Mesenchymal stem cell (in vitro differentiated cells and primary cell): ENCODE measurements at regions not wholly inside any gene's neighbourhood (a gene's known extent, or its start where the extent isn't known, plus 50 kb on each side); places are given as distances from the start of the nearest gene placed in this dataset.

Experiments used
- DNase-seq: peaks from one replicate; pipeline ENCODE4 v3.0.0-alpha.2; 2013
- H2AFZ ChIP-seq: one replicate; pipeline ENCODE4 v1.6.1; 2013; ENCODE audit warnings: low read depth, mild to moderate bottlenecking, control low read depth, inconsistent platforms, low read length, moderate library complexity
- H2AK5ac ChIP-seq: 2 replicates; pipeline ENCODE4 v1.6.1; 2013; ENCODE audit warnings: low read length, moderate library complexity, mild to moderate bottlenecking, inconsistent platforms; ENCODE audit not compliant: severe bottlenecking
- H2BK120ac ChIP-seq: one replicate; pipeline ENCODE4 v1.6.1; 2013; ENCODE audit warnings: low read depth, mild to moderate bottlenecking, inconsistent platforms, low read length, moderate library complexity
- H2BK12ac ChIP-seq, 2 experiments: one replicate each; pipeline ENCODE4 v1.6.1; 2013; ENCODE audit warnings: inconsistent platforms in 2 of 2, low read length in 2 of 2, mild to moderate bottlenecking in 2 of 2, moderate library complexity in 2 of 2, control low read depth in 1 of 2
- H2BK15ac ChIP-seq: one replicate; pipeline ENCODE4 v1.6.1; 2013; ENCODE audit warnings: mild to moderate bottlenecking, low read depth, inconsistent platforms; ENCODE audit not compliant: poor library complexity, severe bottlenecking
- H2BK5ac ChIP-seq: 2 replicates; pipeline ENCODE4 v1.6.1; 2013; ENCODE audit warnings: low read depth, mild to moderate bottlenecking, low read length, control low read depth, inconsistent platforms; ENCODE audit not compliant: poor library complexity, severe bottlenecking
- H3K14ac ChIP-seq, 2 experiments: one replicate each; pipeline ENCODE4 v1.6.1; 2013; ENCODE audit warnings: inconsistent platforms in 2 of 2, low read length in 2 of 2, control low read depth in 1 of 2, mild to moderate bottlenecking in 1 of 2, moderate library complexity in 1 of 2
- H3K18ac ChIP-seq, 2 experiments: one replicate each; pipeline ENCODE4 v1.6.1; 2013; ENCODE audit warnings: inconsistent platforms in 2 of 2, low read length in 2 of 2, control low read depth in 1 of 2, low read depth in 1 of 2, mild to moderate bottlenecking in 1 of 2
- H3K23ac ChIP-seq, 2 experiments: one replicate each; pipeline ENCODE4 v1.6.1; 2013; ENCODE audit warnings: inconsistent platforms in 2 of 2, low read length in 2 of 2, mild to moderate bottlenecking in 2 of 2, moderate library complexity in 2 of 2, control low read depth in 1 of 2
- H3K27ac ChIP-seq: 2 replicates; pipeline ENCODE4 v1.5.1; 2013; ENCODE audit warnings: mild to moderate bottlenecking, moderate library complexity, low read length, control low read depth, inconsistent platforms; ENCODE audit not compliant: poor library complexity, severe bottlenecking
- H3K27me3 ChIP-seq, 2 experiments: 2 replicates each; pipeline versions ENCODE4 v1.6.1 to v1.7.0; 2013; ENCODE audit warnings: low read length in 2 of 2, mild to moderate bottlenecking in 2 of 2, moderate library complexity in 2 of 2, control low read depth in 1 of 2, inconsistent platforms in 1 of 2; ENCODE audit not compliant: control insufficient read depth in 1 of 2, insufficient read depth in 1 of 2
- H3K36me3 ChIP-seq, 2 experiments: 2 replicates each; pipeline versions ENCODE4 v1.6.1 to v1.7.0; 2013; ENCODE audit warnings: low read length in 2 of 2, control low read depth in 1 of 2, inconsistent platforms in 1 of 2, low read depth in 1 of 2, mild to moderate bottlenecking in 1 of 2; ENCODE audit not compliant: insufficient read depth in 2 of 2, control insufficient read depth in 1 of 2
- H3K4ac ChIP-seq, 2 experiments: one replicate each; pipeline ENCODE4 v1.6.1; 2013; ENCODE audit warnings: inconsistent platforms in 2 of 2, low read length in 2 of 2, mild to moderate bottlenecking in 2 of 2, moderate library complexity in 2 of 2, control low read depth in 1 of 2, low read depth in 1 of 2
- H3K4me1 ChIP-seq: 2 replicates; pipeline ENCODE4 v1.6.1; 2013; ENCODE audit warnings: low read depth, low read length, control low read depth; ENCODE audit not compliant: control insufficient read depth, insufficient read depth
- H3K4me2 ChIP-seq: 2 replicates; pipeline ENCODE4 v1.6.1; 2013; ENCODE audit warnings: low read length, mild to moderate bottlenecking, inconsistent platforms; ENCODE audit not compliant: poor library complexity, severe bottlenecking
- H3K4me3 ChIP-seq, 2 experiments: 2 replicates each; pipeline versions ENCODE4 v1.5.1 to v1.7.0; 2013; ENCODE audit warnings: low read length in 2 of 2, mild to moderate bottlenecking in 2 of 2, control low read depth in 1 of 2, low read depth in 1 of 2; ENCODE audit not compliant: insufficient read depth in 1 of 2
- H3K79me1 ChIP-seq: replicated peaks from 2 replicates; pipeline ENCODE4 v1.6.1; 2013; ENCODE audit warnings: mild to moderate bottlenecking, control low read depth, low read length, inconsistent platforms; ENCODE audit not compliant: poor library complexity, severe bottlenecking
- H3K9ac ChIP-seq: 2 replicates; pipeline ENCODE4 v1.7.0; 2013; ENCODE audit warnings: mild to moderate bottlenecking, low read length, moderate library complexity
- H3K9me3 ChIP-seq: 2 replicates; pipeline ENCODE4 v1.7.0; 2013; ENCODE audit warnings: mild to moderate bottlenecking, low read length; ENCODE audit not compliant: control insufficient read depth
- H4K8ac ChIP-seq: one replicate; pipeline ENCODE4 v1.6.1; 2013; ENCODE audit warnings: inconsistent platforms, mild to moderate bottlenecking, low read length, moderate library complexity
- H4K91ac ChIP-seq: one replicate; pipeline ENCODE4 v1.6.1; 2013; ENCODE audit warnings: mild to moderate bottlenecking, low read length, inconsistent platforms
- WGBS: methylation state at CpG from one replicate; pipeline ENCODE4 v1.1.7; 2013; ENCODE audit warnings: mixed read lengths; 5-methylcytosine and 5-hydroxymethylcytosine counted together

DNA sequence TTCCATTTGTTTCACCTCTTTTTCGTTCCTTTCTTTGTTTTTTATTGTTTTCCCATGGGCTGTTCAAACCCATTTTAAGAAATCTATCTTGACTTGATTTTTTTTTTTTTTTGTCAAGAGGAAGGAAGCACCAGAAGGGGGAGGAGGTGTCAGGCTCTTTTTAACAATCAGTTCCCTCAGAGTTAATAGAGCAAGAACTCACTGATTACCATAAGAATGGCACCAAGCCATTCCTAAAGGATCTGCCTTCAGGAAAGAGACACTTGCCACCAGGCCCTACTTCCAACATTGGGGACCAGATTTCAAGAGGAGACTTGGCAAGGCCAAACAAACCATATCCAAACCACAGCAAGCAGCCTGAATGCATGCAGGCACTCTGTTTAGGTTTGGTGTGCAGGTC, 168.0 kb downstream of the OTOR start:
- no peak overlapping the region for H2AK5ac ChIP-seq
- no peak for DNase-seq
- H3K9me3 ChIP-seq: no peaks in the 10 kb centered on the region
- no peak overlapping the region for H2BK5ac ChIP-seq
- H3K4me2 ChIP-seq: no peak overlapping the region
- no peaks in the 10 kb centered on the region for H3K79me1 ChIP-seq
- no peak overlapping the region for H3K4ac ChIP-seq
- no peak overlapping the region for H3K23ac ChIP-seq
- no peak overlapping the region for H2AFZ ChIP-seq
- WGBS: no CpG with 5 or more reads among the region's 1 CpG
- peaks cover 0 to 3% of the 10 kb centered on the region in 2 experiments for H3K27me3 ChIP-seq
- no peak overlapping the region for H3K9ac ChIP-seq
- H3K14ac ChIP-seq: no peak overlapping the region
- no peak overlapping the region for H2BK15ac ChIP-seq
- no peak overlapping the region for H3K4me3 ChIP-seq
- H3K36me3 ChIP-seq: no peaks in the 10 kb centered on the region
- no peak overlapping the region for H3K18ac ChIP-seq
- H4K91ac ChIP-seq: no peak overlapping the region
- no peak overlapping the region for H4K8ac ChIP-seq
- no peak overlapping the region for H3K27ac ChIP-seq
- H2BK12ac ChIP-seq: no peak overlapping the region
- H2BK120ac ChIP-seq: no peak overlapping the region
- no peaks in the 10 kb centered on the region for H3K4me1 ChIP-seq

- no peak overlapping the region for H3K23ac ChIP-seq
- no peak overlapping the region for H2BK5ac ChIP-seq
- H3K4me1 ChIP-seq: no peaks in the 10 kb centered on the region
- H3K14ac ChIP-seq: no peak overlapping the region
- no peak overlapping the region for H2AFZ ChIP-seq
- peaks cover 0 to 3% of the 10 kb centered on the region in 2 experiments for H3K27me3 ChIP-seq
- H3K4me2 ChIP-seq: no peak overlapping the region
- no peak for DNase-seq
- H3K27ac ChIP-seq: no peak overlapping the region
- no peak overlapping the region for H4K91ac ChIP-seq
- H4K8ac ChIP-seq: no peak overlapping the region
- no peak overlapping the region for H2AK5ac ChIP-seq
- 68% methylated on average over 1 of the region's 1 CpG for WGBS
- no peaks in the 10 kb centered on the region for H3K9me3 ChIP-seq
- H3K18ac ChIP-seq: no peak overlapping the region
- no peak overlapping the region for H2BK15ac ChIP-seq
- H3K9ac ChIP-seq: no peak overlapping the region
- H3K79me1 ChIP-seq: no peaks in the 10 kb centered on the region
- H2BK120ac ChIP-seq: no peak overlapping the region
- H2BK12ac ChIP-seq: no peak overlapping the region
- no peak overlapping the region for H3K4me3 ChIP-seq
- H3K4ac ChIP-seq: no peak overlapping the region
- H3K36me3 ChIP-seq: no peaks in the 10 kb centered on the region
These were observed 169.5 kb downstream of the OTOR start for GRCh38 chr20:16917636-16918035.

DNA sequence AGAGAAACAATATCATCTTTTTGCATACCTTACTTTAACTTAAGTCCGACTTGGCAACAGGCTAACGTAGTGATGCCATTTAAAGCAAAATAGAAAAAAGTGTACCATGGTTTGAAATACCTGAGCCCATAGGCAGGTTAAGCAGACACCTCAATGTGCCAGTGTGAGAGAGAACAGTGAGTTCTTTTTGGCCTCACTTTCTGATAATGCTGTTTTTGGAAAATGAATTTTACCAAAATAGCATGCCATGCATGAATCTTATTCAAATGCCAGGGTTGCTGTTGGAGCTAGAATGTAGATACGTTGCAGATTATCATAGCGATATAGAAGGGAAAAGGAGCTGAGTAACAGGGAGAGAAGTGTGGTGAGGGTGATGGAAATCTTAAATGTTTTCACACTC, 170.2 kb downstream of the OTOR start:
- no peak overlapping the region for H4K91ac ChIP-seq
- H3K27me3 ChIP-seq: peaks cover 0 to 3% of the 10 kb centered on the region in 2 experiments
- no peak overlapping the region for H2BK120ac ChIP-seq
- no peak overlapping the region for H3K4ac ChIP-seq
- H2BK15ac ChIP-seq: no peak overlapping the region
- no peak for DNase-seq
- 94% methylated on average over 4 of the region's 4 CpGs for WGBS
- H3K4me1 ChIP-seq: no peaks in the 10 kb centered on the region
- no peak overlapping the region for H2AK5ac ChIP-seq
- no peak overlapping the region for H3K27ac ChIP-seq
- H3K36me3 ChIP-seq: no peaks in the 10 kb centered on the region
- no peak overlapping the region for H3K14ac ChIP-seq
- H3K9me3 ChIP-seq: no peaks in the 10 kb centered on the region
- H2BK5ac ChIP-seq: no peak overlapping the region
- H3K4me2 ChIP-seq: no peak overlapping the region
- H3K18ac ChIP-seq: no peak overlapping the region
- no peak overlapping the region for H3K9ac ChIP-seq
- H4K8ac ChIP-seq: no peak overlapping the region
- no peak overlapping the region for H3K4me3 ChIP-seq
- H3K23ac ChIP-seq: no peak overlapping the region
- H2AFZ ChIP-seq: no peak overlapping the region
- no peak overlapping the region for H2BK12ac ChIP-seq
- H3K79me1 ChIP-seq: no peaks in the 10 kb centered on the region

GRCh38 chr20:16919841-16920240, 171.7 kb downstream of the OTOR start:
- H4K8ac ChIP-seq: no peak overlapping the region
- 100% methylated on average over 1 of the region's 5 CpGs for WGBS
- no peak overlapping the region for H4K91ac ChIP-seq
- H2BK15ac ChIP-seq: no peak overlapping the region
- H3K4me3 ChIP-seq: no peak overlapping the region
- H3K27me3 ChIP-seq: peaks cover 0 to 3% of the 10 kb centered on the region in 2 experiments
- no peak overlapping the region for H3K9ac ChIP-seq
- H3K14ac ChIP-seq: no peak overlapping the region
- no peak for DNase-seq
- H3K79me1 ChIP-seq: no peaks in the 10 kb centered on the region
- no peak overlapping the region for H3K18ac ChIP-seq
- no peak overlapping the region for H2AK5ac ChIP-seq
- no peaks in the 10 kb centered on the region for H3K4me1 ChIP-seq
- no peak overlapping the region for H2BK5ac ChIP-seq
- no peak overlapping the region for H2BK12ac ChIP-seq
- no peak overlapping the region for H3K4ac ChIP-seq
- H2BK120ac ChIP-seq: no peak overlapping the region
- H3K27ac ChIP-seq: no peak overlapping the region
- no peak overlapping the region for H3K23ac ChIP-seq
- H3K9me3 ChIP-seq: no peaks in the 10 kb centered on the region
- H3K4me2 ChIP-seq: no peak overlapping the region
- no peaks in the 10 kb centered on the region for H3K36me3 ChIP-seq
- H2AFZ ChIP-seq: no peak overlapping the region
